NCI-H774 (cell line): ENCODE measurements at regions not wholly inside any gene's neighbourhood (a gene's known extent, or its start where the extent isn't known, plus 50 kb on each side); places are given as distances from the start of the nearest gene placed in this dataset.

Experiments
- DNase-seq: peaks from one replicate; lab custom pipeline; 2025; lab: John Stamatoyannopoulos, UW

DNA sequence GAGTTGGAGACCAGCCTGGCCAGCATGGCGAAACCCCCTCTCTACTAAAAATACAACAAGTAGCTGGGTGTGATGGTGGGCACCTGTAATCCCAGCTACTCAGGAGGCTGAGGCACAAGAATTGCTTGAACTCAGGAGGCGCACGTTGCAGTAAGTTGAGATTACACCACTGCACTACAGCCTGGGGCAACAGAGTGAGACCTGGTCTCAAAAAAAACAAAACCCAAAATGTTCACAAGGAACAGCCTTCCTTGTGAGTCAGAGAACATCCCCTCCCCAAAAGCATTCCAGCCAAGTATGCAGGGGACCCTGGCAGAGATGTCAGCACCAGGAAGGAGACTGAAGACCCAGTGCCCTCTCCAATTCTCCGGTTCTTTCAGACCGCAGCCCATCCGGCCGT, 314.9 kb upstream of the TSHZ3 start:
- DNase-seq, result no peak

DNA sequence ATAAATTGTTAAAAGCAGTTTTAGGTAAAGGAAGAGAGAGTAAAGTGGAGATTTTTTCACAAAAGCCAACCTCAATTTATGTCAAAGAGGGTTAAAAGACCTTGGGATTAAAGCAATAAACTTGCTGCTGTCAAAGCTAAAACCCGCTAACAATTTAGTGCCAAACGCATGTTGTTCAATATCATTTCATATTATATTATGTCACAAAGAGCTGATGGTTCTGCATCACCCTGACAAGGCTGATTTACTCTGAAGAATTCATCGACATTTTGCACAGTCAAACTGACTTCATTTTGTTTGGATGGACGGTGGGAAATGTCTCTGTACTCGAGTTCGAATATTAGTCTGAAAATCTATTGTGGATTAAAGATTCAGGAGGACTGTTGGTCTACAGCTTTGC, 315.8 kb upstream of the TSHZ3 start:
- DNase-seq, result no peak

DNA sequence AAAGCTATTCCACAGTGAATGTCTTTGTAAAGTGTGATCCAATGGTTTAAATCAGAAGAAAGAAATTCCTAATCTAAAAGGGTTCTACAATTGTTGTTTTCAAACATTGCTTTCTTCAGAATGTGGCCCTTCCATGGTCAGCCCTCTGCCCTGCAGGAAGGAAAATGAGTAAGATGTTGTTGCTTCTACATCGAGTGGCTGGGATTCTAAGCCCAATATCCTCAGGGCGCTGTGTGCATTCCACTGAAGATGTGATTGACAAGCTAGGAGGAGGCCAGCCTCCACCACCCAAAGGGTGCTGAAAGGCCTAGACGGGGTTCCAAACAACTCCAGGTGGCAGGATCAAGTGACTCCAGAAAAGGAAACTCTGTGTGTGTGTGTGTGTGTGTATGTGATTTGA, 316.9 kb upstream of the TSHZ3 start:
- no peak for DNase-seq

GRCh38 chr19:31667106-31667505, 317.9 kb upstream of the TSHZ3 start:
- no peak for DNase-seq

DNA sequence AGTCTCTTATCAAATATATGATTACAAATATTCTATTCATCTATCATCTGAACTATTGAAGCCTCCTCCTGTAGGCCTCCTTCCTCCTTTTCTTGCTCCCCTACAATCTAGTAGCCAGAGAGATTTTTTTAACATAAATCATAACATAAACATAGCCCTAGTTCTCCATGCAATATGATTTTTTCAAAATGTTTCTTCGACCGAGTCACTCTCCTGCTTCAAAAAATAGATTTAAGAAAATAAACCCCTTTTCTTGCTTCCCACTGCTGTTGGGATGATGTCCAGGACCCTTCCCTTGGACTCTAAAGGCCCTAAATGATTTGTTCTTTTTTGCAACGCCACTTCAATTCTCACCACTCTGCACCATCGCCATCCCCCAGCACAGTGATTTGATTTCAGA, 319.7 kb upstream of the TSHZ3 start:
- no peak for DNase-seq

DNA sequence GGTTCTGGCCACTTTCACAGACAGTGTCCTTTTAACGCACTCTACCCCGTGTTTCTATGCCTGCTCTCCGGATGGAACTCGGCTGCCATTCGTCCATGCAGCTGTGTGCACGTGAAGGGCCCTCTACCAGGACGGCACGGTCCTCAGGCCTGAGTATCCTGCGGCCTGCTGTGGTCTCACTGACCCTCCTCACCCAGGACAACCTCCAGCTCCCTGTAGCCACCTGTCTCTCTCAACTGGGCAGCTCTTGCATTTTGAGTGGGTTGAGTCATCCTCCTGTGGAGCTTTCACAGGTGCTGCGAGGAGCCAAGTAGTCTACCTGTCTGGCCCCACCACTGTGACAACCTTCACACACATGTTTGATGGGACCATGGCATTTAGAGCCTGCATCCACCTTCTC, 321.7 kb upstream of the TSHZ3 start:
- no peak for DNase-seq

GRCh38 chr19:31671411-31672035, 322.3 kb upstream of the TSHZ3 start:
- DNase-seq, result no peak

GRCh38 chr19:31674503-31675192, 325.4 kb upstream of the TSHZ3 start:
- DNase-seq, result no peak

DNA sequence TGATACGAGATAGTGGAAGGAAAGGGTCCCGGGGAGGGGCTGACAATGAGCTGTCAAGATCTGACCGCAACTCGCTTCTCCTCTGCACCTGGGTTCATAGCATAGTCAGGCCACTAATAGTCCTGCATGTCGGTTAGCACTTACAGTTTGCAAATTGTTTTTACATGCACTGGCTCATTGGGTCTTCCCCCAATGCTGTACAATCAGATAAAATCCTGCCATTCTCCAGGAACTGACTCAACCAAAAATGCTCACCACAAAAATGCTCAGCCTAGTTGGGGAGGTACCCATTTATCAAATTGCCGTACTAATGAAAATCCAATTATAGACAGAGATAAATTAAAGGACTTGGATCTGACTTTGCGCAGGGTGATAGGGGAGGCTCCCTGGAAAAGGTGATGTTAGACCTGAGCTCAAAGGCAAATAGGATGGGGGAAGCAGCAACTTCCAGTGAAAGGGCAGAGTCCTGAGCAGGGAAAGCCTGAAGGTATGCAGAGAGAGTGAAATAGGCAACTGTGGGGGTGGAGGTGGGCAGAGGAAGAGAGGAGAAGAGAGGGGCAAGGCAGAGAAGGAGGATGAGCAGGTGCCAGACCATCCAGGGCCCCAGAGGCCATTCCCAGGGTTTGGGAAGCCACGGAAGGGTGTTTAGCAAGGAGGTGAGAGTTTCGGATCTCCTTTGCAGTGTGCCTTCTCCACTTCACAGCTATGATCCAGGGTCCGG, 326.1 kb upstream of the TSHZ3 start:
- no peak for DNase-seq

DNA sequence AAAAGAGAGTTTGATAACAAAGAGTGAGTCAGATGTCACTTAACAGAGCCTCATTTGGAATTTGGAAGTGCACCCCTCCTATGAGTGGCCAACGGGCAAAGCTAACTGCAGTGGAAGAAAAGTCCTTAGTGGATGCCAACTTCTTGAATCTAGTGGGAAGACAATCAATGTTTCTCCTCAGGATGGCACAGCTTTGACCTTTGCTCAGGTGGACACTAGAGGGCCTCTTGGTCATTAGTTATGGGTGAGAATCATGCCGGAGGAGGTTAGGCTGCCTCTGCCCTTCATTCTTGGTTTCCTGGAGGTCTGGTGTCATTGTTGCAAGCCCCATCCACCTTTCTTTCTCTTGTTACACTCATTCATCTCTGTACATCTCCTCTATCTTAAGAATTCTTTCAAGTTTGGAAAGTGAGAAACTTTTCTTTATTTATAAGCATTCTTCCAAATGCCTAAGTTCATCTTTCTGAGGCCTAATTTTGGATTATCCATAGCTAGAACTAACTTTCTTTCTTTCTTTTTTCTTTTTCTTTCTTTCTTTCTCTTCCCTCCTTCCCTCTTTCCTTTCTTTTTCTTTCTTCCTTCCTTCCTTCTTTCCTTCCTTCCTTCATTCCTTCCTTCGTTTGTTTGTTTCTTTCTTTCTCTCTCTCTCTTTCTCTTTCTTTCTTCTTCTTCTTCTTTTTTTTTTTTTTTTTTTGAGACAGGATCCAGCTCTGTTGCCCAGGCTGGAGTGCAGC, 327.2 kb upstream of the TSHZ3 start:
- no peak for DNase-seq

- DNase-seq, result no peak
These were observed 329.2 kb upstream of the TSHZ3 start for GRCh38 chr19:31678421-31678820.

DNA sequence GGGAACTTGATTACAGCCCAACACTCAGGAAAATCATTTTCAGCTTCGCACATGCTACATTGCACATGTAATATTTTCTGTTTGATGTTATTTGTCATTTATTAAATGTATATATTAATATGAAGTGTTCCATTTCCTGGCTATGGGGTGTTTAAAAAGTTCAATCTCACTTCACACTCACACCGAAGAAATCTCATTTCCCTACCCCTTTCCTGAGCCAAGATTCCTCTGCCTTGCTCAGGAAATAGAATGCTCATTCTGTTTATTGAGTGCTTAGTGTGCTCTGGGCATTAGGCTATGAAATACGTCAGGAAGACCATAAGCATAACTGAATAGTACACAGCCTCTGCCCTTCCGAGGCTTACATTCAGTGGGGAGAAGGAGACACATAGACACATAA, 331.9 kb upstream of the TSHZ3 start:
- no peak for DNase-seq

DNA sequence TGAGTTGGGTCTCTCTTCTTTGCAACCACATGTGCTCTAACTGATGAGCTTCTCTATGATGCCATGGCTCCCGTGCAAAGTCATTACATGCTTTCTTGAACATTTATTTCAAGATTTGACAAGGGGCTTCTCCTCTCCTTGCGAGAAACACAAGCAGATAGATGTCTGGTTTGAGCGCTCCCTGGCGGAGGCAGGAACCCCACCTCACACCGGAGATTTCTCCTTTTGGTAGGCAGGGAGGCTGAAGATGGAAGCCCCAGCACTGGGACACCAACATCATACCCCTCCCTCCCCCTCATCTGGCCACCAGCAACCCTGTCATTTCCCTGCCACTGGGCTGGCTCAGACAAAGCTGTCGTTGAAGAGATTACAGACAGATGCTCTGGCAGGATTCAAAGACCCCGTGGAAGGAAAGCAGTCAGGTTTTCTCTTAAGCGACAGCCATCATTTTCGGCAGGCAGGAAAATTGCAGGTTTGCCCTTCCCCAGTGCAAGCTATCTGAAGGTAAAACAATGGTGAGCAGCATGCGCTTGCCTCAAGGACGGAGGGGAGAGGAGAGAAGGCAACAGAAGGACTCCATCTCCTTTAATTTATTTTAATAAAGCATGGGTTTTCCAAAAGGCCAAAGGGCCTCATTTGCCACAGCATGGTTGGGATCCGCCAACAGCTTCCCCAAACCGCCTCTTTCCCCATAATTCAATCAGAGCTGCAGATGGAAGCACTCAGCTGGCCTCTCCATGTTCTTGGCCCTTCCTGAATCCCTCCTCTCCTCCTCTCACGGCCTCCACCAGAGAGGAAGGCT, 344.1 kb upstream of the TSHZ3 start:
- no peak for DNase-seq

GRCh38 chr19:31693933-31694269, 344.7 kb upstream of the TSHZ3 start:
- no peak for DNase-seq

- DNase-seq, result no peak
These were observed 345.5 kb upstream of the TSHZ3 start for GRCh38 chr19:31694761-31695160.

- no peak for DNase-seq
These were observed 350.2 kb upstream of the TSHZ3 start for GRCh38 chr19:31699421-31699820.

DNA sequence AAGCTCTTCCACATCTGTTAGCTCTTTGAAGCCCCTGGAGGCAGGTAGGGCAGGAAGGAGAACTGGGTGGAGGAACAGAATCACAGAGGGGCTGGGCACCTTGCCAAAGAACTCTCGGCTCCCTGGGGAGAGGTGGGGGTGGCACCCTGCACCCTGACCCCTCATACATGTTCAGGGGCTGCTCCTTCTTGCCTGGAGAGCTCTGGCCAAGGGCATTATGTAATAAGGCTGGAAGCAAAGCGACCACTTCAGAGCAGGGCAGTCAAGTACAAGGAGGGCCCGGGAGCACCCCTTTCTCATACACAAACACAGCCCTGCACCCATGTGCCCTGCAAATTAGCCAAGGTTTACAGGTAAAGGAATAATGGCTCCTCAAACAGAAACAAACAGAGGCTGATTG, 351.9 kb upstream of the TSHZ3 start:
- DNase-seq, result no peak

DNA sequence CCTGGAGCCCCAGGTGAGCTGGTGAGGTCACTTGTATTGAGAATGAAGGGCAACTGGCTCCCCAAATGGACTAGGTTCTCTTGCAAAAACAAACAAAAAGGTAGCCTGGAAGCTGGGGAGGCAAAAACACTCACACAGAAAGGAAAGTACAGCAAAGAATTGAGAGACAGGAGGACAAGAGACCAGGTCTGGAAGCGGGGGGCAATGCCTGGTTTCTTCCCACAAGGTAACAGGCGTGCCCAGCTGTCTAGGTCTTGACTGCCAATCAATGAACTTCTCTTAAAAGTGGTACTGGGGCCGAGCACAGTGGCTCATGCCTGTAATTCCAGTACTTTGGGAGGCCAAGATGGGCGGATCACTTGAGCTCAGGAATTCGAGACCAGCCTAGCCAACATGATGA, 356.4 kb upstream of the TSHZ3 start:
- no peak for DNase-seq

- DNase-seq, result no peak
These were observed 356.9 kb upstream of the TSHZ3 start for GRCh38 chr19:31706131-31706530.

DNA sequence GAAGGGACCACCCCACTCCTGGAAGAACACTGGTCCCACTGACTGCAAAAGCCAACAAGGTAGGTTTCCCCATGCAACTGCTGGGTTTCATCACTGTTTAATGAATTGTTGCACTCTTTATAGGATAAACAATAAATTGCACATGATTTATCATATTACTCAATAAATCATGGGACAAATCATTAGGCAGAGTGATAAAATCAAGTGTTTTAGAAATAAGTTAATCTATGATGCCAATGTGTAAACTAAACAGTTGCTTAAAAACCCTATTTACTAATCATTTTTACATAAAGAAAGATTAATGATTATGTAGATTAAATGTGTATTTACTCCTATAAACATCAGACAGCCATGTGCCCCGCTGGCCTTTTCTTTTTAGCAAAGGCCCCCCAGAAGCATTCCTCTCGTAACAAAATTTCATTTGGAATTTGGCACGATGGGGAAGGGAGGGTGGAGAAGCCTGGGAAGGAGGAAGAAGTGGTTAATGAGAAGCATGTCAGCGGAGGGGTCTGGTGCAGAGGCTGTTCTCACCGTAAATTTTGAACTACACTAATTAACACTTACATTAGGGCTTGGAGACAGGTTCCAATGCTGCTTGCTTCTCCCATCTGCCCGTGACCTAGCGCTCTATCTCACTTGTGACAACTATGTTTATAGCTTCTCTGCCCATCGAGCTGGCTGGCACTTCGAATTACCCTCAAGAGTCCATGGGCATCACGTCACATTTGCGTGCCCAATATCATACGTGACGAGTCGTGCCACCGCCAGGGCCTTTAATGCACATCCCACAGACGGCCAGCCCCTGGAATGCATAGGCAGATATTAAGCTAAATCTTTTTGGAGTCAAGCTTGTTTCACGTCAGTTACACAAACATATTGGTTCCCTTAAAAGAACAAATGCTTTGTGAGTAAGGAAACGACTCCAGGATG, 357.7 kb upstream of the TSHZ3 start:
- no peak for DNase-seq

- no peak for DNase-seq
These were observed 359.3 kb upstream of the TSHZ3 start for GRCh38 chr19:31708520-31708919.
